Left colon (tissue), 2 donors: ENCODE measurements at regions not wholly inside any gene's neighbourhood (a gene's known extent, or its start where the extent isn't known, plus 50 kb on each side); places are given as distances from the start of the nearest gene placed in this dataset.
"Not testable (repeated sequence)": the region's sequence is repeated elsewhere in the genome, so short reads cannot be mapped to it uniquely, and the experiment has no call there.

ENCODE experiments used
- ATAC-seq: fragments of 200-7000 bp; cut with Tn5 transposase; one replicate; pipeline ENCODE4 v1.9.1; 2020; ENCODE audit warnings: mild to moderate bottlenecking, moderate library complexity
- DNase-seq, 2 donors: peaks; one replicate each; pipeline ENCODE4 v3.0.0-alpha.2; 2020
- intact Hi-C, 2 donors: fragments of 100-400 bp; cut with DNase I in 1 of 2; cut with micrococcal nuclease in 1 of 2; formaldehyde crosslinking; loops; one replicate each; pipeline versions ENCODE4 v1.11.2 to v1.14.0; 2022; cut with DNase I, micrococcal nuclease
- donor health status: DM: no; HTN: no; CAD: no.
- donor health status: DM: yes; HTN: yes; CAD: no.

- peak; percentile 58 for ATAC-seq
- peak; percentile 32 to 78 for DNase-seq
- intact Hi-C loops, result no loop called here
These were observed 1079.4 kb downstream of the TMEM121 start for GRCh38 chr14:106605548-106606448.

- intact Hi-C loops, result no loop called here
- DNase-seq (no peak), ATAC-seq (no peak)
These were observed 1080.6 kb downstream of the TMEM121 start for GRCh38 chr14:106606936-106607335.

- intact Hi-C loops, result no loop called here
- DNase-seq, result no peak
- ATAC-seq, result no peak
These were observed 1084.3 kb downstream of the TMEM121 start for GRCh38 chr14:106610691-106611090.

GRCh38 chr14:106613256-106613655 is 1086.9 kb downstream of the TMEM121 start:
- DNase-seq (no peak), ATAC-seq (no peak)
- intact Hi-C loops, result no loop called here

- DNase-seq, result peak; percentile 33 to 77
- ATAC-seq, result peak; percentile 6
- intact Hi-C loops, result not testable (repeated sequence)
These were observed 1092.1 kb downstream of the TMEM121 start for GRCh38 chr14:106618471-106618951.

GRCh38 chr14:106619606-106620005 is 1093.2 kb downstream of the TMEM121 start:
- intact Hi-C loops, result no loop called here
- DNase-seq, result no peak
- no peak for ATAC-seq

GRCh38 chr14:106620368-106620767 is 1094.0 kb downstream of the TMEM121 start:
- no peak for ATAC-seq

GRCh38 chr14:106622200-106622745 is 1095.9 kb downstream of the TMEM121 start:
- ATAC-seq (no peak), DNase-seq (no peak)
- intact Hi-C loops, result no loop called here

More at GRCh38 chr14:106620368-106620767, 1094.0 kb downstream of the TMEM121 start:
- intact Hi-C loops, result no loop called here
- DNase-seq, result no peak

GRCh38 chr14:106625186-106625585 is 1098.8 kb downstream of the TMEM121 start:
- intact Hi-C loops, result no loop called here
- DNase-seq (no peak), ATAC-seq (no peak)

- ATAC-seq, DNase-seq, intact Hi-C loops: not testable (repeated sequence)
These were observed 1100.1 kb downstream of the TMEM121 start for GRCh38 chr14:106626469-106626868.

GRCh38 chr14:106626942-106627588 is 1100.7 kb downstream of the TMEM121 start:
- intact Hi-C loops, result not testable (repeated sequence)
- ATAC-seq (peak; percentile 56), DNase-seq (peak; percentile 31 to 61)

- ATAC-seq, result no peak
- intact Hi-C loops, result no loop called here
- DNase-seq, result no peak
These were observed 1105.5 kb downstream of the TMEM121 start for GRCh38 chr14:106631879-106632278.

- no peak for DNase-seq
- no peak for ATAC-seq
- intact Hi-C loops, result no loop called here
These were observed 1107.3 kb downstream of the TMEM121 start for GRCh38 chr14:106633721-106634120.

GRCh38 chr14:106635569-106635968 is 1109.2 kb downstream of the TMEM121 start:
- intact Hi-C loops, result no loop called here
- ATAC-seq (no peak), DNase-seq (no peak)

GRCh38 chr14:106638786-106639452 is 1112.5 kb downstream of the TMEM121 start:
- DNase-seq, intact Hi-C loops, ATAC-seq: not testable (repeated sequence)

GRCh38 chr14:106642090-106642489 is 1115.7 kb downstream of the TMEM121 start:
- DNase-seq (no peak), ATAC-seq (no peak)
- intact Hi-C loops, result no loop called here

- DNase-seq, intact Hi-C loops, ATAC-seq: not testable (repeated sequence)
These were observed 1116.6 kb downstream of the TMEM121 start for GRCh38 chr14:106642971-106643370.

GRCh38 chr14:106648874-106649273 is 1122.5 kb downstream of the TMEM121 start:
- DNase-seq, intact Hi-C loops, ATAC-seq: not testable (repeated sequence)

GRCh38 chr14:106651016-106651415 is 1124.6 kb downstream of the TMEM121 start:
- DNase-seq (no peak), ATAC-seq (no peak)
- intact Hi-C loops, result no loop called here
